GM23248 (cell line): ENCODE measurements at regions not wholly inside any gene's neighbourhood (a gene's known extent, or its start where the extent isn't known, plus 50 kb on each side); places are given as distances from the start of the nearest gene placed in this dataset.

Experiments
- DNase-seq: peaks from one replicate; pipeline ENCODE4 v3.0.0-alpha.2; 2015
- H2AFZ ChIP-seq: fragments of 200-600 bp; sonication (generic); 2 replicates; pipeline ENCODE4 v1.6.1; 2016; ENCODE audit warnings: antibody characterized with exemption
- H3F3A ChIP-seq: fragments of 200-600 bp; sonication (generic); 2 replicates; pipeline ENCODE4 v1.6.1; 2016; ENCODE audit warnings: mild to moderate bottlenecking, antibody characterized with exemption, mixed run types; ENCODE audit not compliant: insufficient read depth
- H3K27ac ChIP-seq: fragments of 200-600 bp; sonication (generic); 2 replicates; pipeline ENCODE4 v1.5.1; 2016; ENCODE audit warnings: mild to moderate bottlenecking
- H3K27me3 ChIP-seq: fragments of 200-600 bp; sonication (generic); replicated peaks from 2 replicates; pipeline ENCODE4 v1.6.1; 2016; ENCODE audit warnings: mild to moderate bottlenecking; ENCODE audit not compliant: insufficient read depth
- H3K36me3 ChIP-seq: fragments of 200-600 bp; sonication (generic); 2 replicates; pipeline ENCODE4 v1.6.1; 2016; ENCODE audit warnings: low read depth, mild to moderate bottlenecking
- H3K4me1 ChIP-seq: fragments of 200-600 bp; sonication (generic); 2 replicates; pipeline ENCODE4 v1.6.1; 2016; ENCODE audit warnings: mild to moderate bottlenecking; ENCODE audit not compliant: insufficient read depth
- H3K4me2 ChIP-seq: fragments of 200-600 bp; sonication (generic); one replicate; pipeline ENCODE4 v1.6.1; 2016; ENCODE audit warnings: mild to moderate bottlenecking; ENCODE audit not compliant: unreplicated experiment
- H3K4me3 ChIP-seq: fragments of 200-600 bp; sonication (generic); 2 replicates; pipeline ENCODE4 v1.5.1; 2016; ENCODE audit warnings: mild to moderate bottlenecking
- H3K79me2 ChIP-seq: fragments of 200-600 bp; sonication (generic); 2 replicates; pipeline ENCODE4 v1.6.1; 2016; ENCODE audit warnings: mild to moderate bottlenecking; ENCODE audit not compliant: insufficient read depth
- H3K9ac ChIP-seq: fragments of 200-600 bp; sonication (generic); 2 replicates; pipeline ENCODE4 v1.6.1; 2016; ENCODE audit warnings: mild to moderate bottlenecking
- H3K9me2 ChIP-seq: fragments of 200-600 bp; sonication (generic); 2 replicates; pipeline ENCODE4 v1.6.1; 2016; ENCODE audit warnings: mixed run types, mild to moderate bottlenecking, moderate library complexity; ENCODE audit not compliant: insufficient read depth
- H3K9me3 ChIP-seq: fragments of 200-600 bp; sonication (generic); one replicate; pipeline ENCODE4 v1.6.1; 2017; ENCODE audit warnings: low read depth
- H4K20me1 ChIP-seq: fragments of 200-600 bp; sonication (generic); 2 replicates; pipeline ENCODE4 v1.6.0; 2016; ENCODE audit not compliant: insufficient read depth
- EZH2 ChIP-seq: fragments of 200-600 bp; sonication (generic); IDR thresholded peaks from 2 replicates; pipeline ENCODE4 v1.6.1; 2018; ENCODE audit warnings: antibody characterized with exemption, mild to moderate bottlenecking; ENCODE audit not compliant: insufficient read depth, poor library complexity, severe bottlenecking
- EZH2phosphoT487 ChIP-seq: fragments of 200-600 bp; sonication (generic); IDR thresholded peaks from 2 replicates; pipeline ENCODE4 v1.6.1; 2018; ENCODE audit warnings: antibody characterized with exemption, moderate library complexity, mild to moderate bottlenecking, low read depth; ENCODE audit not compliant: insufficient read depth
- WGBS, 2 experiments: methylation state at CpG; one replicate each; pipeline ENCODE4 v1.1.6; 2015 to 2017; ENCODE audit warnings: low lambda C conversion rate in 2 of 2, low coverage in 1 of 2; ENCODE audit errors: missing lambda C conversion rate in 2 of 2; 5-methylcytosine and 5-hydroxymethylcytosine counted together
- in situ Hi-C: fragments of 300-500 bp; cut with MboI; formaldehyde crosslinking; loops from 2 replicates; pipeline ENCODE4 v1.15.0; 2020

DNA sequence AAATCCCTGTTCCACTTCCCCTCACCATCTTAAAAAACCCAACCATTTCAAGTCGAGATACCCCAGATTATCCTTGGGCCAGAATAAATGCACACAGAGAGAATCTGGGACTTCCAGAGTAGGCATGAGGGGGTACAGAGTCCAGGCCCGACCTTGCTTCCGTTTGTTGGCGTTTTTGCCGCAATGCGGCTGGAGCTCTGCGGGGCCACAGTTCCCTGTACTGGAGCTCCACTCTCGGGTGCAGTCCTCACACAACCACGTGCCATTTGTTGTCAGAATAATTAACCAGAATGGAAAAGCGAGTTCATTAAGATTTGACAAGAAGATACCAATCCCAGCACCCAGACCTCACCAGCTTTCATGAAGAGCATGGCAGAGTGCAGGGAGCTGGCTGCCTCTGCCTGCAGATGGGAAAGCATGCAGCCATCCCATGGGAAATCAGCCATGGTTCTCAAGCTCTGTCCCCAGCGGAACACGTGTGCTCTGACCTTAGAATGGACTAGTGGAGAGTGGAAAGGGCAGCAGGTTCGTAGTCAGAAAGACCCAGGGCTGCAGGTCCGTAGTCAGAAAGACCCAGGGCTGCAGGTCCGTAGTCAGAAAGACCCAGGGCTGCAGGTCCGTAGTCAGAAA, 472.8 kb downstream of the EIPR1 start:
- no peak overlapping the region for H3K4me2 ChIP-seq
- in situ Hi-C loops: no loop called here
- no peaks in the 10 kb centered on the region for H3K79me2 ChIP-seq
- H3K4me3 ChIP-seq: no peak overlapping the region
- no peak for TF ChIP-seq EZH2
- TF ChIP-seq EZH2phosphoT487: no peak
- H4K20me1 ChIP-seq: no peaks in the 10 kb centered on the region
- no peak overlapping the region for H2AFZ ChIP-seq
- no peaks in the 10 kb centered on the region for H3K9me2 ChIP-seq
- H3K27me3 ChIP-seq: no peaks in the 10 kb centered on the region
- no peak for DNase-seq
- no peaks in the 10 kb centered on the region for H3K4me1 ChIP-seq
- no peak overlapping the region for H3K27ac ChIP-seq
- H3K9ac ChIP-seq: no peak overlapping the region
- H3F3A ChIP-seq: no peaks in the 10 kb centered on the region
- H3K36me3 ChIP-seq: no peaks in the 10 kb centered on the region
- 40 to 43% methylated on average over 13 to 16 of the region's 16 CpGs for WGBS, 2 experiments
- no peaks in the 10 kb centered on the region for H3K9me3 ChIP-seq

DNA sequence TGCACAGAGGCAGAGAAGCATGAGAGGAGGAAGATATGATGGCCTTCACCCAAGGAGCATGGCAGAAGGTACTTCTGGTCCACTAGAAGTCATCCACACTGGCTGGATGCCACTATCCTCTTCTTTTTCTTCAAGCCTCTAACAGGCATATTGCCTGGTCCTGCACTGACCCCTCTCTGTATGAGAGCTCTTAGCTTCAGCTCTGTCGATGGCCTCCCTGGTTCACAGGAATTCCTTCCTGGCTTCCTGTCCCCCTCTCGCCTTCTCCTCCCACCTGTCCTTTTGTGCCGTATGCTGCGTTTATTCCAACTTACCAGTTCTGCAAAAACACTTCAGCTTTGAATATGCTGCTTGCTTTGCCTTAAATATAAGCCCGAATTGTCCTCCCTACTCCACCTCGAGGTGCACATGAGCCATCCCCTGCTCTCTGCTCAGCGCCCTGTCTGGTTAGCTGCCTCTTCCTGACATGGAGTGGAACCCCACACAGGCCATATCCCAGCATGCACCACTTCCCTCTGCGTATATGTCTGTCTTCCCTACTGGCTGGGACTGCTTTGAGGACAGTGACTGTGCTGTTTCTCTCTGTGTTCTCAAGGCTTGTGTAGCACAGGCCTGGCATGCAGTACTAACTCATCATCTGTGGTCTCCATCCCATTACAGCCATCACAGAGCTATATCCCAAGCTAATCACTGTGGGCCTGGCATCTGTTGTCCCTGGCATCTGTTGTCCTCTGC, 474.9 kb downstream of the EIPR1 start:
- Histone ChIP-seq H3K9ac (no peak overlapping the region), H3K4me3 (no peak overlapping the region), H3K79me2 (no peaks in the 10 kb centered on the region), H3K4me1 (no peaks in the 10 kb centered on the region), H3K9me2 (no peaks in the 10 kb centered on the region), H3K36me3 (no peaks in the 10 kb centered on the region), H3K27ac (no peak overlapping the region), H4K20me1 (no peaks in the 10 kb centered on the region), H3K27me3 (no peaks in the 10 kb centered on the region), H3K9me3 (no peaks in the 10 kb centered on the region), H2AFZ (no peak overlapping the region), H3F3A (no peaks in the 10 kb centered on the region), H3K4me2 (no peak overlapping the region)
- TF ChIP-seq EZH2phosphoT487: no peak
- no peak for TF ChIP-seq EZH2
- DNase-seq: no peak
- WGBS, 2 experiments: 27% methylated on average over 8 of the region's 8 CpGs
- in situ Hi-C loops: no loop called here

DNA sequence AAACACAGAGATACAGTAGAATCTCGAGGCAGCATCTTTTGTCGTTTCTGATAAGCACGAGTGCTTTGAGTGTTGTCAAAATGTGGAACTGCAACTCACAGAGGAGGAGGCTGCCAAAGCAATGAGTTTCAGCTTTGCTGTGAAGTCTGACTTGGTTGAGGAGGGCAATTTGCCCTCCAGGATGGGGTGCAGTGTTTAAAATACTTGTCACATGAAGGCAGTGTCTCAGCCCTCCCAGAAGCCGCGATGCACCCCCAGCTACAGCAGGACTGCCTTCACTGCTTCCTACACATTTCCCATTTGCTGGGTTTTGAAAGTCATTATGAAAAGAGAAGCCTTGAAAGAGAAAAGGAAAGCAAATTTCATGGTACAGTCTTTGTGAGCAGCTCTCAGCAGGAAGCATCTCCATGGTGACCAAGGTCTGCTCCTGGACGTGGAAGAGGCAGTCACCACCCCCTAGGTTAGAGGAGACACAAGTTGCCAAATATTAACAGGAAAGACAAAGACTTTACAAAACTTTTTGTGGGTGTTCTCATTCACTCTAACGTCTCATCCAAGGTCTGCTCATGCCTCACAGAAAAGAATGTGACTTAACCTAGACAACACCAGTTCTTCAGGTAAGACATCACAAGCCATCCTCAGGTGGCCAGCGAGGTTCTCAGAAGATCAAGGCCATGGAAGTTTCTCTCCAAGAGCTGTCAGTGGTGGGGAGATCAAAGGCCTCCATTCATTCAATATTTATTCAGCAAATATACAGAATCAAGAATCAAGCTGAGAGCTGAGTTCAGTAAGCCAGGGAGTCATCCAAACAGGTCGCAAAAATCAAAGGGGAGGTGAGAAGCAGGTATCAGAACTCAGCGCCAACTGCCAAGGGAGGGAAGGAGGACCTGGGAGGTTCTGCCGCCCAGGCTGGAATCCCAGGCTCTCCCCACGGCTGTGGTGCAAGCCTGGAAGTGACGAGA, 476.0 kb downstream of the EIPR1 start:
- no peaks in the 10 kb centered on the region for H3K27me3 ChIP-seq
- H3F3A ChIP-seq: no peaks in the 10 kb centered on the region
- H3K27ac ChIP-seq: no peak overlapping the region
- no peak overlapping the region for H3K4me3 ChIP-seq
- H3K79me2 ChIP-seq: no peaks in the 10 kb centered on the region
- in situ Hi-C loops: no loop called here
- H3K4me1 ChIP-seq: no peaks in the 10 kb centered on the region
- no peak for DNase-seq
- no peaks in the 10 kb centered on the region for H3K36me3 ChIP-seq
- 14 to 18% methylated on average over 13 of the region's 13 CpGs for WGBS, 2 experiments
- TF ChIP-seq EZH2: no peak
- no peak for TF ChIP-seq EZH2phosphoT487
- H2AFZ ChIP-seq: no peak overlapping the region
- no peak overlapping the region for H3K4me2 ChIP-seq
- no peaks in the 10 kb centered on the region for H3K9me2 ChIP-seq
- no peak overlapping the region for H3K9ac ChIP-seq
- H4K20me1 ChIP-seq: no peaks in the 10 kb centered on the region
- no peaks in the 10 kb centered on the region for H3K9me3 ChIP-seq

GRCh38 chr2:2899826-2900225, 477.8 kb downstream of the EIPR1 start:
- Histone ChIP-seq H3K9me2 (no peaks in the 10 kb centered on the region), H4K20me1 (no peaks in the 10 kb centered on the region), H3K79me2 (no peaks in the 10 kb centered on the region), H3K4me1 (no peaks in the 10 kb centered on the region), H3K27ac (no peak overlapping the region), H3K9ac (no peak overlapping the region), H3K4me2 (no peak overlapping the region), H3K36me3 (no peaks in the 10 kb centered on the region), H3K27me3 (no peaks in the 10 kb centered on the region), H2AFZ (no peak overlapping the region), H3K4me3 (no peak overlapping the region), H3F3A (no peaks in the 10 kb centered on the region), H3K9me3 (no peaks in the 10 kb centered on the region)
- no peak for DNase-seq
- WGBS, 2 experiments: 2 to 5% methylated on average over 4 of the region's 4 CpGs
- in situ Hi-C loops: no loop called here
- TF ChIP-seq EZH2phosphoT487: no peak
- TF ChIP-seq EZH2: no peak
